Panc1 (cell line): ENCODE measurements at regions not wholly inside any gene's neighbourhood (a gene's known extent, or its start where the extent isn't known, plus 50 kb on each side); places are given as distances from the start of the nearest gene placed in this dataset.

Experiments used
- ATAC-seq: fragments of 200-7000 bp; cut with Tn5 transposase; 2 replicates; pipeline ENCODE4 v1.9.1; 2020; ENCODE audit warnings: mild to moderate bottlenecking, moderate library complexity
- BruUV-seq: library from RNA; stranded (reverse); fragments of 400-500 nt; replicated peaks from 2 replicates; lab custom pipeline; 2021; lab: Mats Ljungman, UMichigan
- CTCF ChIA-PET: fragments of 300-600 bp; sonication (Branson Sonifier 250); formaldehyde crosslinking; loops from one replicate; lab custom pipeline; 2022; ENCODE audit warnings: antibody characterized with exemption; lab: Charles Lee
- POLR2A ChIA-PET: fragments of 300-600 bp; sonication (Branson Sonifier 250); formaldehyde crosslinking; loops from one replicate; lab custom pipeline; 2022; ENCODE audit warnings: antibody characterized with exemption; lab: Charles Lee
- DNase-seq: peaks from one replicate; pipeline ENCODE4 v3.0.0-alpha.2; 2010; ENCODE audit warnings: low read depth, low spot score
- H3K27ac ChIP-seq: 2 replicates; pipeline ENCODE4 v1.5.1; 2011; ENCODE audit warnings: mild to moderate bottlenecking, low read length, inconsistent platforms
- H3K27me3 ChIP-seq: fragments of 200-500 bp; sonication (Bioruptor generic); 2 replicates; pipeline ENCODE4 v1.6.0; 2014; ENCODE audit warnings: low read length, inconsistent platforms; ENCODE audit not compliant: control insufficient read depth, insufficient read depth
- H3K36me3 ChIP-seq: fragments of 200-500 bp; sonication (Bioruptor generic); 2 replicates; pipeline ENCODE4 v1.5.1; 2014; ENCODE audit warnings: inconsistent platforms, mild to moderate bottlenecking, low read length, moderate library complexity; ENCODE audit not compliant: control insufficient read depth, insufficient read depth
- H3K4me1 ChIP-seq: 2 replicates; pipeline ENCODE4 v1.5.1; 2011; ENCODE audit warnings: inconsistent platforms, mild to moderate bottlenecking, low read length, moderate library complexity; ENCODE audit not compliant: control insufficient read depth, insufficient read depth
- H3K4me3 ChIP-seq, 2 experiments: 2 replicates each; pipeline ENCODE4 v1.5.1; 2011 to 2012; ENCODE audit warnings: low read depth in 2 of 2, low read length in 2 of 2, mild to moderate bottlenecking in 2 of 2, inconsistent platforms in 1 of 2, moderate library complexity in 1 of 2
- H3K9me3 ChIP-seq: fragments of 200-500 bp; sonication (Bioruptor generic); 2 replicates; pipeline ENCODE4 v1.5.1; 2014; ENCODE audit warnings: low read depth, mild to moderate bottlenecking, inconsistent platforms, low read length, moderate library complexity; ENCODE audit not compliant: control insufficient read depth, insufficient read depth
- CTCF ChIP-seq: fragments of 450-650 bp; IDR thresholded peaks from 2 replicates; pipeline ENCODE4 v1.5.1; 2017; ENCODE audit warnings: mild to moderate bottlenecking
- POLR2AphosphoS5 ChIP-seq: IDR thresholded peaks from 2 replicates; pipeline ENCODE4 v1.6.1; 2012; ENCODE audit warnings: mild to moderate bottlenecking, low read depth, low read length, moderate library complexity
- REST ChIP-seq, 2 experiments: IDR thresholded peaks; 2 replicates each; pipeline ENCODE4 v1.6.1; 2011 to 2012; ENCODE audit warnings: low read depth in 2 of 2, control low read depth in 1 of 2, low read length in 1 of 2, mild to moderate bottlenecking in 1 of 2, moderate library complexity in 1 of 2; ENCODE audit not compliant: insufficient read depth in 1 of 2
- SIN3A ChIP-seq: IDR thresholded peaks from 2 replicates; pipeline ENCODE4 v1.6.1; 2012; ENCODE audit warnings: low read depth, mild to moderate bottlenecking, low read length, moderate library complexity, borderline replicate concordance; ENCODE audit not compliant: insufficient read depth
- TCF7L2 ChIP-seq: IDR thresholded peaks from 2 replicates; pipeline ENCODE4 v1.6.1; 2011; ENCODE audit warnings: mild to moderate bottlenecking, low read depth, low read length, inconsistent platforms
- in situ Hi-C: cut with HindIII; loops from 2 replicates; pipeline ENCODE4 v1.10.0; 2016; ENCODE audit warnings: low sequenced_read_pairs, low pct_unique_long_range_greater_than_20kb
- intact Hi-C: fragments of 100-400 bp; cut with micrococcal nuclease; formaldehyde crosslinking; loops from one replicate; pipeline ENCODE4 v1.10.0; 2022; ENCODE audit not compliant: unreplicated experiment

DNA sequence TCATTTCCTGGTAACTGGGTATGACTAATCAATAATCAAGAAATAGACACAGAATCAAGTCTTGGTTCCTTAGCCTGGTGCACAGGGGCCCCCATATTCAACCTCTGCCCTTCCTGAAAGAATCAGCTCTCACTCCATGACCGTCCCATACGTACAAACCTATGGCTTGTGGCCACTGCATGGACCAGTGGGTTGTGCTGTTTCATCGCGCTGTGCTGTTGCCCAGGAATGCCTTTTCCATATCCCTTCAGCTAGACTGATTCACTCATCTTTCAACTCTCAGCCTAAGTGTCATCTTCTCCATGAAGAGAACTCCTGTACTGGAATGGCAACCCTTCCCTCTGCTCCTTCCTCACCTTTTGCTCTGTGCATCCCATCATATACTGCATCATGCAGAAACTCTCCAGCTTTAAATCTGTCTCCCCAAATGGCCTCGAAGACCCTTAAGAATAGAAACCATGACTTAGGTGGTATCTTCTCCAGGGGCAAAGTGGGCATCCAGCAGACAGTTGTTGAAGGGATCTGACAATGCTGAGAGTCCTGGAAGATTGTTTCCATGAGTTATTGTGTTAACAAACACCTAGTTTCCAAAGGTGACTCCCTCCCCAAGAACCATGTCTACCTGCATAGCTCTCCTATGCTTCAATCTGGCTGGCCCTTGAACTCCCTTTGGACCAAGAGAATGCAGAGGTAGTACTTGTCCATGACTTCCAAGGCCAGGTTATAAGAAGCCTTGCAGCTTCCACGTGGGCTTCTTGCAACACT is 180.8 kb downstream of the ACTL7B start:
- no peaks in the 10 kb centered on the region for H3K36me3 ChIP-seq
- intact Hi-C loops (no loop called here), in situ Hi-C loops (no loop called here)
- H3K27ac ChIP-seq: no peak overlapping the region
- H3K27me3 ChIP-seq: no peaks in the 10 kb centered on the region
- DNase-seq (no peak), ATAC-seq (no peak)
- no peak overlapping the region for H3K4me3 ChIP-seq
- H3K9me3 ChIP-seq: no peaks in the 10 kb centered on the region
- BruUV-seq: no TSS peak
- ChIA-PET CTCF (no interaction called here), POLR2A (no interaction called here)
- no peaks in the 10 kb centered on the region for H3K4me1 ChIP-seq
- TF ChIP-seq CTCF: no peak
- TF ChIP-seq SIN3A: no peak
- no peak for TF ChIP-seq TCF7L2
- no peak for TF ChIP-seq REST (IDR thresholded peaks at IDR 0.05; ENCODE audit: insufficient read depth in 1 of 2, low read depth in 2 of 2, low read length in 1 of 2)
- TF ChIP-seq POLR2AphosphoS5: no peak

DNA sequence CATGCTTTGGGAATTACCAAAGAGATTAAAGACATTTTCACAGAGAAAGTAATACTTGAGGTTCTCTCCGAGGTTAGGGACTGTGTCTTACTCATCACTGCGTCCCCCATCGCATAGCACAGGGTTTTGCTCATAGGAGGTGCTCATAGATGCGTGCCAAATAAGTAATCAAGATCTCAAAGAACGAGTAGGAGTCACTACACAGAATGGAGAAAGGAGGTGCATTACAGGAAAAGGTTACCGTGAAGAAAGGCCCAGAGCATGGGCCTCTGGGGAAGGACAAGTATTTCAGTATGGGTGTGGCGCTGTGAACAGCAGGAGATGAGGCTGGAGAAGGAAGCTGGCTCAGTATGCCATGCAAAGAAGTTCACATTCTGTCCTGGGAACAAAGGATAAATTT is 182.4 kb downstream of the ACTL7B start:
- ChIA-PET POLR2A (no interaction called here), CTCF (no interaction called here)
- in situ Hi-C loops: no loop called here
- H3K36me3 ChIP-seq: no peaks in the 10 kb centered on the region
- H3K9me3 ChIP-seq: no peaks in the 10 kb centered on the region
- H3K4me1 ChIP-seq: no peaks in the 10 kb centered on the region
- BruUV-seq: no TSS peak
- ATAC-seq: no peak
- DNase-seq: no peak
- TF ChIP-seq TCF7L2 (no peak), POLR2AphosphoS5 (no peak), SIN3A (no peak), REST (IDR thresholded peaks at IDR 0.05; ENCODE audit: insufficient read depth in 1 of 2, low read depth in 2 of 2, low read length in 1 of 2) (no peak), CTCF (no peak)
- H3K27ac ChIP-seq: no peak overlapping the region
- intact Hi-C loops: no loop called here
- H3K4me3 ChIP-seq: no peak overlapping the region
- H3K27me3 ChIP-seq: no peaks in the 10 kb centered on the region
